ENCODE measurements at regions not wholly inside any gene's neighbourhood (a gene's known extent, or its start where the extent isn't known, plus 50 kb on each side); places are given as distances from the start of the nearest gene placed in this dataset.
"Not testable (repeated sequence)": the region's sequence is repeated elsewhere in the genome, so short reads cannot be mapped to it uniquely, and the experiment has no call there.

- no peak for DNase-seq
Measured at GRCh38 chr13:50617134-50617721, 226.3 kb downstream of the DLEU7 start.

- DNase-seq = no peak
Measured at GRCh38 chr13:50618206-50618605, 225.3 kb downstream of the DLEU7 start.

- no peak for DNase-seq
Measured at GRCh38 chr13:50626101-50626547, 217.4 kb downstream of the DLEU7 start.

- no peak for DNase-seq
Measured at GRCh38 chr13:50627111-50627510, 216.4 kb downstream of the DLEU7 start.

GRCh38 chr13:50628512-50628911, 215.0 kb downstream of the DLEU7 start:
- DNase-seq = not testable (repeated sequence)

GRCh38 chr13:50629497-50629896, 214.0 kb downstream of the DLEU7 start:
- no peak for DNase-seq

GRCh38 chr13:50629966-50630365, 213.5 kb downstream of the DLEU7 start:
- no peak for DNase-seq

- no peak for DNase-seq
Measured at GRCh38 chr13:50631041-50631440, 212.5 kb downstream of the DLEU7 start.

GRCh38 chr13:50634339-50634738, 209.2 kb downstream of the DLEU7 start:
- DNase-seq = no peak

GRCh38 chr13:50635504-50635903, 208.0 kb downstream of the DLEU7 start:
- no peak for DNase-seq

- no peak for DNase-seq
Measured at GRCh38 chr13:50636007-50636704, 207.3 kb downstream of the DLEU7 start.

- no peak for DNase-seq
Measured at GRCh38 chr13:50643060-50643459, 200.4 kb downstream of the DLEU7 start.

- no peak for DNase-seq
Measured at GRCh38 chr13:50644081-50644871, 199.2 kb downstream of the DLEU7 start.

- DNase-seq = no peak
Measured at GRCh38 chr13:50645092-50645491, 198.4 kb downstream of the DLEU7 start.

- no peak for DNase-seq
Measured at GRCh38 chr13:50646070-50646469, 197.4 kb downstream of the DLEU7 start.

- DNase-seq = no peak
Measured at GRCh38 chr13:50649211-50649610, 194.3 kb downstream of the DLEU7 start.

GRCh38 chr13:50650592-50651504, 192.6 kb downstream of the DLEU7 start:
- DNase-seq = peak; percentile 16

GRCh38 chr13:50651922-50652321, 191.6 kb downstream of the DLEU7 start:
- no peak for DNase-seq

GRCh38 chr13:50654331-50654730, 189.2 kb downstream of the DLEU7 start:
- no peak for DNase-seq

- DNase-seq = not testable (repeated sequence)
Measured at GRCh38 chr13:50661881-50662280, 181.6 kb downstream of the DLEU7 start.

- no peak for DNase-seq
Measured at GRCh38 chr13:50664951-50665350, 178.5 kb downstream of the DLEU7 start.

- no peak for DNase-seq
Measured at GRCh38 chr13:50668049-50668448, 175.4 kb downstream of the DLEU7 start.
